Mesothelial cell of epicardium (in vitro differentiated cells): ENCODE measurements at regions not wholly inside any gene's neighbourhood (a gene's known extent, or its start where the extent isn't known, plus 50 kb on each side); places are given as distances from the start of the nearest gene placed in this dataset.
"Not testable (repeated sequence)": the region's sequence is repeated elsewhere in the genome, so short reads cannot be mapped to it uniquely, and the experiment has no call there.

Source experiments
- DNase-seq, 2 experiments: peaks; one replicate each; pipeline ENCODE4 v3.0.0; 2021; ENCODE audit warnings: low spot score in 2 of 2; ENCODE audit not compliant: unreplicated experiment in 2 of 2
- H3K27ac Mint-ChIP-seq: 2 replicates; pipeline ENCODE4 v1.8.0; 2021; ENCODE audit warnings: mixed read lengths
- H3K27me3 Mint-ChIP-seq: 2 replicates; pipeline ENCODE4 v1.8.0; 2021; ENCODE audit warnings: low read depth, mixed read lengths
- H3K36me3 Mint-ChIP-seq: 2 replicates; pipeline ENCODE4 v1.8.0; 2021; ENCODE audit warnings: mixed read lengths
- H3K4me1 Mint-ChIP-seq: 2 replicates; pipeline ENCODE4 v1.8.0; 2021; ENCODE audit warnings: mixed read lengths
- H3K4me3 Mint-ChIP-seq: 2 replicates; pipeline ENCODE4 v1.8.0; 2021; ENCODE audit warnings: mild to moderate bottlenecking, moderate library complexity, mixed read lengths
- H3K9me3 Mint-ChIP-seq: 2 replicates; pipeline ENCODE4 v1.8.0; 2021; ENCODE audit warnings: mixed read lengths
- CTCF ChIP-seq: fragments of 200-600 bp; sonication (generic); IDR thresholded peaks from one replicate; pipeline ENCODE4 v1.5.0; 2021; ENCODE audit warnings: antibody characterized with exemption; ENCODE audit not compliant: unreplicated experiment

- H3K4me1 Mint-ChIP-seq: no peaks in the 10 kb centered on the region
- no peak overlapping the region for H3K27ac Mint-ChIP-seq
Observed at GRCh38 chr13:61891401-61891800, 475.8 kb upstream of the PCDH20 start.

GRCh38 chr13:61884830-61885229 is 469.2 kb upstream of the PCDH20 start:
- TF ChIP-seq CTCF: no peak
- H3K36me3 Mint-ChIP-seq: no peaks in the 10 kb centered on the region
- peaks cover 7% of the 10 kb centered on the region for H3K4me1 Mint-ChIP-seq
- no peaks in the 10 kb centered on the region for H3K9me3 Mint-ChIP-seq
- H3K4me3 Mint-ChIP-seq: no peak overlapping the region
- H3K27me3 Mint-ChIP-seq: peaks cover 2% of the 10 kb centered on the region
- no peak for DNase-seq
- no peak overlapping the region for H3K27ac Mint-ChIP-seq

More at GRCh38 chr13:61891401-61891800, 475.8 kb upstream of the PCDH20 start:
- H3K27me3 Mint-ChIP-seq: no peaks in the 10 kb centered on the region
- H3K36me3 Mint-ChIP-seq: no peaks in the 10 kb centered on the region
- no peaks in the 10 kb centered on the region for H3K9me3 Mint-ChIP-seq
- TF ChIP-seq CTCF: no peak
- H3K4me3 Mint-ChIP-seq: no peak overlapping the region
- DNase-seq: no peak

- Mint-ChIP-seq H3K4me3 (no peak overlapping the region), H3K36me3 (no peaks in the 10 kb centered on the region), H3K9me3 (peaks cover 30% of the 10 kb centered on the region), H3K4me1 (peaks cover 6% of the 10 kb centered on the region), H3K27me3 (peaks cover 2% of the 10 kb centered on the region), H3K27ac (no peak overlapping the region)
- DNase-seq: no peak
- peak; percentile 41 for TF ChIP-seq CTCF
Observed at GRCh38 chr13:61880578-61881283, 465.1 kb upstream of the PCDH20 start.

GRCh38 chr13:61878565-61878964 is 462.9 kb upstream of the PCDH20 start:
- H3K27me3 Mint-ChIP-seq, H3K4me3 Mint-ChIP-seq, H3K4me1 Mint-ChIP-seq, DNase-seq, H3K27ac Mint-ChIP-seq, H3K36me3 Mint-ChIP-seq: not testable (repeated sequence)
- peaks cover 44% of the 10 kb centered on the region for H3K9me3 Mint-ChIP-seq

GRCh38 chr13:61874970-61875579 is 459.4 kb upstream of the PCDH20 start:
- Mint-ChIP-seq H3K4me3 (no peak overlapping the region), H3K27me3 (no peaks in the 10 kb centered on the region), H3K9me3 (peaks cover 44% of the 10 kb centered on the region), H3K27ac (no peak overlapping the region), H3K4me1 (no peaks in the 10 kb centered on the region), H3K36me3 (no peaks in the 10 kb centered on the region)
- TF ChIP-seq CTCF: no peak
- no peak for DNase-seq

GRCh38 chr13:61873717-61874116 is 458.1 kb upstream of the PCDH20 start:
- H3K9me3 Mint-ChIP-seq: peaks cover 39% of the 10 kb centered on the region

More at GRCh38 chr13:61873717-61874116, 458.1 kb upstream of the PCDH20 start:
- DNase-seq: no peak
- Mint-ChIP-seq H3K4me3 (no peak overlapping the region), H3K36me3 (no peaks in the 10 kb centered on the region), H3K4me1 (no peaks in the 10 kb centered on the region), H3K27ac (no peak overlapping the region), H3K27me3 (no peaks in the 10 kb centered on the region)
- no peak for TF ChIP-seq CTCF
